HCT116 (cell line): ENCODE measurements at regions not wholly inside any gene's neighbourhood (a gene's known extent, or its start where the extent isn't known, plus 50 kb on each side); places are given as distances from the start of the nearest gene placed in this dataset.

Experiments used
- ATAC-seq: fragments of 200-7000 bp; cut with Tn5 transposase; 2 replicates; pipeline ENCODE4 v1.9.1; 2020; ENCODE audit warnings: mild to moderate bottlenecking, moderate library complexity
- BruUV-seq: library from RNA; stranded (reverse); fragments of 400-500 nt; replicated peaks from 2 replicates; lab custom pipeline; 2021; lab: Mats Ljungman, UMichigan
- CTCF ChIA-PET: fragments of 300-600 bp; sonication (Branson Sonifier 250); formaldehyde crosslinking; loops from one replicate; lab custom pipeline; 2021; ENCODE audit warnings: antibody characterized with exemption; lab: Charles Lee
- POLR2A ChIA-PET: fragments of 300-600, 350-600 bp; sonication (Branson Sonifier 250); formaldehyde crosslinking; loops from one replicate; lab custom pipeline; 2021; ENCODE audit warnings: antibody characterized with exemption; lab: Charles Lee
- RAD21 ChIA-PET, 2 experiments: fragments of 300-600 bp; sonication (Branson Sonifier 250); formaldehyde crosslinking; loops; one replicate each; lab custom pipeline; 2023; ENCODE audit warnings: low total read pairs in 2 of 2; ENCODE audit not compliant: uncharacterized antibody in 2 of 2, unreplicated experiment in 2 of 2, low non-redundant PET in 1 of 2; lab: Charles Lee
- DNase-seq: peaks from one replicate; pipeline ENCODE4 v3.0.0-alpha.2; 2010; ENCODE audit warnings: low read depth, low spot score
- H2AFZ ChIP-seq: fragments of 200-600 bp; shearing (Covaris generic), sonication (generic); 2 replicates; pipeline ENCODE4 v1.6.1; 2017; ENCODE audit warnings: low read depth, mixed run types, mixed read lengths, antibody characterized with exemption, low read length; ENCODE audit not compliant: poor library complexity, severe bottlenecking
- H3K27ac ChIP-seq: 2 replicates; pipeline ENCODE4 v1.5.1; 2012; ENCODE audit warnings: low read depth, low read length
- H3K27me3 ChIP-seq: fragments of 200-600 bp; sonication (generic); 2 replicates; pipeline ENCODE4 v1.6.1; 2016; ENCODE audit warnings: mixed run types, low read length, mixed read lengths; ENCODE audit not compliant: insufficient read depth
- H3K36me3 ChIP-seq, 2 experiments: fragments of 200-500 bp in 1 of 2; fragments of 200-600 bp in 1 of 2; sonication (Bioruptor generic) in 1 of 2; sonication (generic) in 1 of 2; 2 replicates each; pipeline versions ENCODE4 v1.5.1 to v1.6.1; 2014 to 2016; ENCODE audit warnings: low read length in 2 of 2, inconsistent platforms in 1 of 2, mixed read lengths in 1 of 2, mixed run types in 1 of 2; ENCODE audit not compliant: insufficient read depth in 2 of 2, control insufficient read depth in 1 of 2
- H3K4me1 ChIP-seq, 2 experiments: fragments of 200-600 bp in 1 of 2; sonication (generic) in 1 of 2; 2 replicates each; pipeline versions ENCODE4 v1.5.1 to v1.6.1; 2012 to 2017; ENCODE audit warnings: low read length in 2 of 2, inconsistent platforms in 1 of 2, mild to moderate bottlenecking in 1 of 2, mixed read lengths in 1 of 2, mixed run types in 1 of 2, moderate library complexity in 1 of 2; ENCODE audit not compliant: insufficient read depth in 2 of 2, control insufficient read depth in 1 of 2
- H3K4me2 ChIP-seq: fragments of 200-600 bp; sonication (generic); 2 replicates; pipeline ENCODE4 v1.6.1; 2017; ENCODE audit warnings: mixed run types, low read length, mixed read lengths
- H3K4me3 ChIP-seq, 2 experiments: fragments of 200-600 bp in 1 of 2; sonication (generic) in 1 of 2; replicated peaks in 1 of 2; 2 replicates each; pipeline ENCODE4 v1.5.1; 2011 to 2016; ENCODE audit warnings: low read length in 2 of 2, control low read depth in 1 of 2, low read depth in 1 of 2, mild to moderate bottlenecking in 1 of 2, mixed read lengths in 1 of 2, mixed run types in 1 of 2
- H3K79me2 ChIP-seq: fragments of 200-600 bp; sonication (generic); 2 replicates; pipeline ENCODE4 v1.6.1; 2017; ENCODE audit warnings: mild to moderate bottlenecking, mixed run types, low read length, moderate library complexity, mixed read lengths; ENCODE audit not compliant: insufficient read depth
- H3K9ac ChIP-seq: fragments of 200-600 bp; sonication (generic); 2 replicates; pipeline ENCODE4 v1.6.1; 2016; ENCODE audit warnings: low read length, mixed read lengths
- H3K9me2 ChIP-seq: fragments of 200-600 bp; sonication (generic), shearing (Covaris generic); 2 replicates; pipeline ENCODE4 v1.6.1; 2017; ENCODE audit warnings: mixed run types, mild to moderate bottlenecking, moderate library complexity; ENCODE audit not compliant: insufficient read depth
- H3K9me3 ChIP-seq, 2 experiments: fragments of 200-500 bp in 1 of 2; fragments of 200-600 bp in 1 of 2; sonication (Bioruptor generic) in 1 of 2; sonication (generic) in 1 of 2; 2 replicates each; pipeline ENCODE4 v1.6.1; 2014 to 2017; ENCODE audit warnings: low read length in 2 of 2, mixed read lengths in 2 of 2, inconsistent platforms in 1 of 2, low read depth in 1 of 2, mild to moderate bottlenecking in 1 of 2, mixed run types in 1 of 2, moderate library complexity in 1 of 2; ENCODE audit not compliant: control insufficient read depth in 1 of 2, insufficient read depth in 1 of 2
- H4K20me1 ChIP-seq: fragments of 200-600 bp; sonication (generic), shearing (Covaris generic); 2 replicates; pipeline ENCODE4 v1.6.1; 2017; ENCODE audit warnings: mixed run types, mild to moderate bottlenecking, moderate library complexity; ENCODE audit not compliant: insufficient read depth
- ATF3 ChIP-seq: IDR thresholded peaks from 2 replicates; pipeline ENCODE4 v1.6.1; 2012
- CEBPB ChIP-seq: IDR thresholded peaks from 2 replicates; pipeline ENCODE4 v1.6.1; 2012; ENCODE audit warnings: low read depth
- MAX ChIP-seq: IDR thresholded peaks from 2 replicates; pipeline ENCODE4 v1.6.1; 2012
- RAD21 ChIP-seq: IDR thresholded peaks from 2 replicates; pipeline ENCODE4 v1.6.1; 2012; ENCODE audit warnings: low read depth, mild to moderate bottlenecking
- REST ChIP-seq: IDR thresholded peaks from 2 replicates; pipeline ENCODE4 v1.6.1; 2012; ENCODE audit warnings: low read depth
- SRF ChIP-seq: IDR thresholded peaks from 2 replicates; pipeline ENCODE4 v1.6.1; 2012; ENCODE audit warnings: low read depth
- TCF7L2 ChIP-seq: IDR thresholded peaks from 2 replicates; pipeline ENCODE4 v1.7.0; 2011; ENCODE audit warnings: borderline replicate concordance, inconsistent platforms; ENCODE audit not compliant: insufficient read depth, insufficient read length; ENCODE audit errors: extremely low read depth
- intact Hi-C: fragments of 100-400 bp; cut with micrococcal nuclease; formaldehyde crosslinking; loops from 2 replicates; pipeline ENCODE4 v1.10.0; 2022

GRCh38 chr13:57865600-57866294, 234.2 kb downstream of the PCDH17 start:
- no peak for ATAC-seq
- Histone ChIP-seq H4K20me1 (no peaks in the 10 kb centered on the region), H3K79me2 (no peaks in the 10 kb centered on the region), H3K9ac (no peak overlapping the region), H3K9me2 (no peaks in the 10 kb centered on the region), H3K27me3 (no peaks in the 10 kb centered on the region), H3K9me3 (peaks cover 13 to 27% of the 10 kb centered on the region in 2 experiments; a peak in 2 of 4 replicates), H2AFZ (no peak overlapping the region), H3K36me3 (no peaks in the 10 kb centered on the region), H3K4me3 (no peak overlapping the region), H3K4me1 (no peaks in the 10 kb centered on the region), H3K4me2 (no peak overlapping the region), H3K27ac (no peak overlapping the region)
- no peak for DNase-seq
- intact Hi-C loops, result no loop called here
- ChIA-PET RAD21 (no interaction called here), CTCF (no interaction called here), POLR2A (no interaction called here)
- TF ChIP-seq MAX (no peak), CEBPB (no peak), REST (no peak), TCF7L2 (no peak), ATF3 (no peak), SRF (no peak), RAD21 (no peak)
- BruUV-seq, result no TSS peak
